ENCODE measurements at regions not wholly inside any gene's neighbourhood (a gene's known extent, or its start where the extent isn't known, plus 50 kb on each side); places are given as distances from the start of the nearest gene placed in this dataset.

GRCh38 chr2:195505701-195506100 lies 151.3 kb upstream of the SLC39A10 start:
- no peak overlapping the region for H3K27ac ChIP-seq (ENCODE audit: control insufficient read depth, insufficient read depth)
- FAIRE-seq (peak; percentile 56), DNase-seq (ENCODE audit: low read depth, low spot score) (peak; percentile 83), ATAC-seq (peak; percentile 95)
- CTCF ChIA-PET, result interaction anchor here (0.7 to 1.6 kb wide), 4 partner anchors 27 to 175 kb away, joined by 3 to 7 read pairs (median 4); no protein-coding TSS in a partner anchor
- H3K9me3 ChIP-seq (replicated peaks; ENCODE audit: control insufficient read depth, insufficient read depth, low read length), result peaks cover 4% of the 10 kb centered on the region; the same call in 2 of the 3 replicates
- no TSS peak for BruUV-seq (replicated peaks)
- H4K20me1 ChIP-seq (ENCODE audit: control insufficient read depth, insufficient read depth), result no peaks in the 10 kb centered on the region
- H3K36me3 ChIP-seq (ENCODE audit: control insufficient read depth in 2 of 2, insufficient read depth in 2 of 2, low read length in 1 of 2), result no peaks in the 10 kb centered on the region
- no peak overlapping the region for H3K4me3 ChIP-seq
- 0% methylated on average over 2 of the region's 2 CpGs for WGBS (ENCODE audit: insufficient coverage, insufficient replicate concordance, low lambda C conversion rate, missing lambda C conversion rate)
- RAD21 ChIA-PET (ENCODE audit: unreplicated experiment), result interaction anchor here (0.9 to 7.0 kb wide), 6 partner anchors 17 to 155 kb away, joined by 3 to 62 read pairs (median 4); no protein-coding TSS in a partner anchor
- no peaks in the 10 kb centered on the region for H3K27me3 ChIP-seq (replicated peaks in 1 of 2; ENCODE audit: control insufficient read depth in 2 of 2, insufficient read depth in 2 of 2, low read length in 1 of 2)
- no peak overlapping the region for H3K4me2 ChIP-seq (ENCODE audit: control insufficient read depth, insufficient read depth)
- H3K9ac ChIP-seq (ENCODE audit: control insufficient read depth, insufficient read depth, low read length), result no peak overlapping the region
- POLR2A ChIA-PET, result interaction anchor here (1.3 kb wide), 1 partner anchor 56 kb away, joined by 4 read pairs; no protein-coding TSS in a partner anchor
- intact Hi-C loops (cut with micrococcal nuclease; ENCODE audit: unreplicated experiment) (loop anchor here (1.0 to 10.0 kb wide), 4 partner anchors 31 to 429 kb away; no protein-coding TSS in a partner anchor), in situ Hi-C loops (cut with MboI) (loop anchor here (5.0 kb wide), 1 partner anchor 57 kb away; no protein-coding TSS in a partner anchor)
- H2AFZ ChIP-seq (ENCODE audit: control insufficient read depth, low read depth, low read length), result no peak overlapping the region
- peaks cover 3% of the 10 kb centered on the region; the same call in 1 of the 2 replicates for H3K4me1 ChIP-seq (ENCODE audit: control insufficient read depth, insufficient read depth, low read length)
- SMC1A ChIA-PET (ENCODE audit: uncharacterized antibody, unreplicated experiment), result interaction anchor here (1.0 to 2.6 kb wide), 5 partner anchors 13 to 145 kb away, joined by 3 to 20 read pairs (median 4); no protein-coding TSS in a partner anchor
- H3K79me2 ChIP-seq (ENCODE audit: control insufficient read depth, insufficient read depth, low read length), result no peaks in the 10 kb centered on the region
- TF ChIP-seq CHD1 (IDR thresholded peaks at IDR 0.05; ENCODE audit: low read depth, low read length) (no peak), RCOR1 (conservative IDR thresholded peaks at IDR 0.05; ENCODE audit: low read depth, low read length) (peak; percentile 89), ZNF217 (IDR thresholded peaks at IDR 0.05) (peak; percentile 94; the same call in 1 of the 2 replicates), NFYA (IDR thresholded peaks at IDR 0.05; ENCODE audit: borderline replicate concordance, low read depth, low read length) (no peak), HDGF (IDR thresholded peaks at IDR 0.05) (no peak), MTA3 (IDR thresholded peaks at IDR 0.05; ENCODE audit: borderline replicate concordance, low read length) (no peak), BHLHE40 (IDR thresholded peaks at IDR 0.05; ENCODE audit: borderline replicate concordance in 1 of 2, low read depth in 2 of 2, low read length in 1 of 2) (peak; percentile 63 to 72; a peak in 3 of 4 replicates), SPI1 (IDR thresholded peaks at IDR 0.05; ENCODE audit: borderline replicate concordance, insufficient read depth, low read depth, low read length) (peak; percentile 76; the same call in 1 of the 2 replicates), NFIC (IDR thresholded peaks at IDR 0.05; ENCODE audit: low read depth, low read length) (peak; percentile 73), GABPA (IDR thresholded peaks at IDR 0.05; ENCODE audit: low read depth) (0 out of 2 replicates have a peak, but pooled peaks have one; percentile 26), RUNX3 (IDR thresholded peaks at IDR 0.05; ENCODE audit: low read length) (peak; percentile 90), MTA2 (IDR thresholded peaks at IDR 0.05; ENCODE audit: low read depth) (peak; percentile 100), ASH2L (IDR thresholded peaks at IDR 0.05; ENCODE audit: borderline replicate concordance, low read depth) (no peak), EP300 (IDR thresholded peaks at IDR 0.05; ENCODE audit: borderline replicate concordance in 1 of 2, control insufficient read depth in 1 of 2, low read depth in 2 of 2, low read length in 2 of 2) (peak; percentile 95 to 97), BMI1 (IDR thresholded peaks at IDR 0.05; ENCODE audit: borderline replicate concordance) (peak; percentile 90), ATF2 (IDR thresholded peaks at IDR 0.05; ENCODE audit: low read length) (peak; percentile 75), NR2F1 (conservative IDR thresholded peaks at IDR 0.05) (peak; percentile 77), SMAD5 (IDR thresholded peaks at IDR 0.05; ENCODE audit: low read depth) (no peak), IRF4 (IDR thresholded peaks at IDR 0.05; ENCODE audit: low read depth, low read length) (peak; percentile 81), ZNF24 (IDR thresholded peaks at IDR 0.05) (peak; percentile 97), BCL11A (IDR thresholded peaks at IDR 0.05; ENCODE audit: low read depth, low read length) (peak; percentile 98), DPF2 (IDR thresholded peaks at IDR 0.05) (peak; percentile 93), USF1 (IDR thresholded peaks at IDR 0.05; ENCODE audit: borderline replicate concordance, extremely low read length, insufficient read depth, low read depth, low read length) (no peak), ATF7 (IDR thresholded peaks at IDR 0.05; ENCODE audit: low read depth) (peak; percentile 94), WRNIP1 (IDR thresholded peaks at IDR 0.05; ENCODE audit: borderline replicate concordance, low read depth, low read length) (no peak), FOXM1 (IDR thresholded peaks at IDR 0.05; ENCODE audit: low read depth, low read length) (peak; percentile 47; the same call in 1 of the 2 replicates)

Data from GM12878 (cell line).